ENCODE measurements at regions not wholly inside any gene's neighbourhood (a gene's known extent, or its start where the extent isn't known, plus 50 kb on each side); places are given as distances from the start of the nearest gene placed in this dataset.

- FAIRE-seq, result no peak
- BruUV-seq (replicated peaks), result no TSS peak
These were observed 211.8 kb upstream of the PPP2R2D start for GRCh38 chr10:131689016-131689415.

GRCh38 chr10:131689486-131689885 is 211.3 kb upstream of the PPP2R2D start:
- ChIA-PET POLR2A (no interaction called here), SMC1A (ENCODE audit: uncharacterized antibody, unreplicated experiment) (no interaction called here), RAD21 (ENCODE audit: unreplicated experiment) (no interaction called here), CTCF (interaction anchor here (1.3 kb wide), 1 partner anchor 21 kb away, joined by 3 read pairs; no protein-coding TSS in a partner anchor)
- Histone ChIP-seq H3K4me2 (ENCODE audit: control insufficient read depth, insufficient read depth) (no peak overlapping the region), H4K20me1 (ENCODE audit: control insufficient read depth, insufficient read depth) (no peaks in the 10 kb centered on the region), H3K27ac (ENCODE audit: control insufficient read depth, insufficient read depth) (no peak overlapping the region), H3K4me3 (no peak overlapping the region), H3K9me3 (replicated peaks; ENCODE audit: control insufficient read depth, insufficient read depth, low read length) (no peaks in the 10 kb centered on the region; the same call in 2 of the 3 replicates), H3K27me3 (replicated peaks in 1 of 2; ENCODE audit: control insufficient read depth in 2 of 2, insufficient read depth in 2 of 2, low read length in 1 of 2) (no peaks in the 10 kb centered on the region), H3K4me1 (ENCODE audit: control insufficient read depth, insufficient read depth, low read length) (no peaks in the 10 kb centered on the region), H3K9ac (ENCODE audit: control insufficient read depth, insufficient read depth, low read length) (no peak overlapping the region), H3K36me3 (ENCODE audit: control insufficient read depth in 2 of 2, insufficient read depth in 2 of 2, low read length in 1 of 2) (no peaks in the 10 kb centered on the region), H3K79me2 (ENCODE audit: control insufficient read depth, insufficient read depth, low read length) (no peaks in the 10 kb centered on the region), H2AFZ (ENCODE audit: control insufficient read depth, low read depth, low read length) (no peak overlapping the region)
- in situ Hi-C loops (cut with MboI), result no loop called here
- FAIRE-seq, result no peak
- TF ChIP-seq ZNF274 (IDR thresholded peaks at IDR 0.05; ENCODE audit: insufficient read depth, insufficient read length), result no peak
- TF ChIP-seq JUND (IDR thresholded peaks at IDR 0.05; ENCODE audit: low read depth, low read length), result no peak
- TF ChIP-seq SMAD1 (IDR thresholded peaks at IDR 0.05; ENCODE audit: low read depth, partially characterized antibody), result no peak
- ATAC-seq, result no peak
- BruUV-seq (replicated peaks), result no TSS peak
- 58% methylated on average over 20 of the region's 20 CpGs for WGBS (ENCODE audit: insufficient coverage, insufficient replicate concordance, low lambda C conversion rate, missing lambda C conversion rate)
- intact Hi-C loops (cut with micrococcal nuclease; ENCODE audit: unreplicated experiment), result no loop called here
- DNase-seq (ENCODE audit: low read depth, low spot score), result no peak

More at GRCh38 chr10:131689016-131689415, 211.8 kb upstream of the PPP2R2D start:
- no peaks in the 10 kb centered on the region for H3K36me3 ChIP-seq (ENCODE audit: control insufficient read depth in 2 of 2, insufficient read depth in 2 of 2, low read length in 1 of 2)
- H3K79me2 ChIP-seq (ENCODE audit: control insufficient read depth, insufficient read depth, low read length), result no peaks in the 10 kb centered on the region
- no peak overlapping the region for H3K9ac ChIP-seq (ENCODE audit: control insufficient read depth, insufficient read depth, low read length)
- whole genome bisulfite sequencing (ENCODE audit: insufficient coverage, insufficient replicate concordance, low lambda C conversion rate, missing lambda C conversion rate), result 28% methylated on average over 14 of the region's 14 CpGs
- no peaks in the 10 kb centered on the region for H4K20me1 ChIP-seq (ENCODE audit: control insufficient read depth, insufficient read depth)
- CTCF ChIA-PET, result interaction anchor here (0.9 to 1.3 kb wide), 2 partner anchors 20 to 99 kb away, joined by 3 read pairs; no protein-coding TSS in a partner anchor
- no peak overlapping the region for H3K4me3 ChIP-seq
- in situ Hi-C loops (cut with MboI), result no loop called here
- no peaks in the 10 kb centered on the region for H3K4me1 ChIP-seq (ENCODE audit: control insufficient read depth, insufficient read depth, low read length)
- DNase-seq (ENCODE audit: low read depth, low spot score) (no peak), ATAC-seq (no peak)
- H3K9me3 ChIP-seq (replicated peaks; ENCODE audit: control insufficient read depth, insufficient read depth, low read length), result no peaks in the 10 kb centered on the region; the same call in 2 of the 3 replicates
- TF ChIP-seq EED (IDR thresholded peaks at IDR 0.05; ENCODE audit: low read depth) (no peak), CEBPB (IDR thresholded peaks at IDR 0.05; ENCODE audit: borderline replicate concordance in 1 of 2, low read depth in 2 of 2, low read length in 2 of 2) (no peak), NFYB (IDR thresholded peaks at IDR 0.05; ENCODE audit: insufficient read depth, low read depth, low read length) (no peak), NR2C1 (IDR thresholded peaks at IDR 0.05) (no peak)
- POLR2A ChIA-PET, result no interaction called here
- no peak overlapping the region for H3K27ac ChIP-seq (ENCODE audit: control insufficient read depth, insufficient read depth)
- no peak overlapping the region for H2AFZ ChIP-seq (ENCODE audit: control insufficient read depth, low read depth, low read length)
- H3K4me2 ChIP-seq (ENCODE audit: control insufficient read depth, insufficient read depth), result no peak overlapping the region
- RAD21 ChIA-PET (ENCODE audit: unreplicated experiment), result no interaction called here
- SMC1A ChIA-PET (ENCODE audit: uncharacterized antibody, unreplicated experiment), result no interaction called here
- H3K27me3 ChIP-seq (replicated peaks in 1 of 2; ENCODE audit: control insufficient read depth in 2 of 2, insufficient read depth in 2 of 2, low read length in 1 of 2), result no peaks in the 10 kb centered on the region
- intact Hi-C loops (cut with micrococcal nuclease; ENCODE audit: unreplicated experiment), result no loop called here
